HG02938 (cell line): ENCODE measurements at regions not wholly inside any gene's neighbourhood (a gene's known extent, or its start where the extent isn't known, plus 50 kb on each side); places are given as distances from the start of the nearest gene placed in this dataset.

ENCODE experiments used
- ATAC-seq: cut with Tn5 transposase; IDR thresholded peaks from one replicate; pipeline ENCODE4 v1.9.1; 2021; ENCODE audit warnings: mild to moderate bottlenecking, moderate library complexity; ENCODE audit not compliant: unreplicated experiment

DNA sequence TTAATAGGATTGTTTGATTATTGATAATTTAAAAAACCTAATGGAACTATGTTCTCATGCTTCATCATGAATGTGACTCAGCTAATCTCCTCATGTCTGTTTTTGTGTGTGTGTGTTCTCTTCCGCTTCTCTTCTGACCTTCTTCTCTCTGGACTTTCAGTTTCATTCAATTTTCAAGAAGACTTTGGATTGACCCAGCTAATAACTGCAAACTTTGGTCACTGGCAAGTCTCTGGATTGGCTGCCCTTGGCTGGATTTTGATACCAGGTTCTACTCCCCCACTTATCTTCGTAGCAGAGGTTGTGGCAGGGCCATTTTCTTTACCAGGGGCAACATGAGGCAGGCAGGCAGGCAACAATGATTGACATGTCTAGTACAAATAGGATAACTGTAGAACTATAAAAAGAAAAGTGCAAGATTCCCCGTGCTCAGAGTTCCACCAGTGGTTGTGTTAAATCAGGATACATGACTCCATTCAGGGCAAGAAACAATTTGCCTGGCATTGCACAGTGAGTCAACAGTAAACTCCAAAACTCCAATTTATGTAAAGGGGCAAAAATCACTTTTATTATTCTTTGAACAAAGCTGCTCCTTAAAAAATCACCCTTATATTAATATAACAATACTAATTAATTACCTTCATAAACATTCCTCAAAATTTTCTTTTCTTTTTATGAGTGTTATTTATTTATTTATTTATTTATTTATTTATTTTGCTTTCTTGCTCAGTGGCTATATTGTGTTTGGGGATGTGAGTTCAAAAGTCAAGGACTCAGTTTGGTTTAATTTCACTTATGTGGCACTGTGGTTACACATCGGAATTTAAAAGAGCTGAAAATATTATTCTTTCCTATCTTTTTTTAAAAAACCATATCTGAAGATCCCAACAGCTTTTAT is 167.6 kb downstream of the RND3 start:
- ATAC-seq: no peak

- no peak for ATAC-seq
Measured at GRCh38 chr2:150319085-150319484, 168.4 kb downstream of the RND3 start.

DNA sequence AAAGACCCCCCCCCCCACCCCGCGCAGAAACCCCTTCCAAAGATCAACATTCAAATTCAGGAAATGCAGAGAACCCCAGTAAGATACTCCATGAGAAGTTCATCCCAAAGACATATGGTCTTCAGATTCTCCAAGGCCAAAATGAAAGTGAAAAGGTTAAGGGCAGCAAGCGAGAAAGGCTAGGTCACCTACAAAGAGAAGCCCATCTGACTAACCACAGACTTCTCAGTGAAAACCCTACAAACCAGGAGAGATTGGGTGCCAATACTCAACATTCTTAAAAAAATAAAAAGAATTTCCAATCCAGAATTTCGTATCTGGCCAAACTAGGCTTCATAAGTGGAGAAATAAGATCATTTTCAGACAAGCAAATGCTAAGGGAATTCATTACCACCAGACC is 175.2 kb downstream of the RND3 start:
- ATAC-seq: no peak

DNA sequence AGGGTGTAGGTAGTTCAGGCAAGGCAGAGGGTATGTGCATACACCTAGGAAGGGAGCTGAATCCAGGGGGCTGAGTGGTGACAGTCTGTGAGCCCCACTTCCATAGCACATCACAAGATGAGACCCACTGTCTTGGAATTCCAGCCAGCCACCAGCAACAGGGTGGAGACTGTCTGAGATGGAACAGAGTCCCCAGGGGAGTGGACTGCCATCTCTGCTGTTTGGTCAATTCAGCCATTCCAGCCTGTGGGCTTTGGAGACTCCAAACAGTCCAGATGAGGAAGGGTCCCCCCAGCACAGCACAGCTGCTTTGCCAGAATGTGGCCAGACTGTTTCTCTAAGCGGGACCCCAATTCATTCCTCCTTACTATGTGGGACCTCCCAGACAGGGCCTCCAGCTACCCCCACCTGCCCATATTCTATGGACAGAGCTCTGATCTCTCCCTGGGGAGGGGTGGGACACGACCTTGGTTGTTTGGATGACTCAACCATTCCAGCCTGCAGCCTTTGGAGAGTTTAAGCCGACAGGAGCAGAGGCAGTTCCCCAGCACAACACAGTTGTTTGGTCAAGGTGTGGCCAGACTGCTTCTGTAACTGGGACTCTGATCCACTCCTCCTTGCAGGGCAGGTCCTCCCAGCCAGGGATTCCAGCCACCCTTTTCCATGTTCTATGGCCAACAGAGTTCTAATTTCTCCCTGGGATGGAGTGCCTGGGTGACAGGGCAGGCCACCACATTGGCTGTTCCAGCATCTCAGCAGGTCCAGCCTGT is 178.0 kb downstream of the RND3 start:
- ATAC-seq: no peak

DNA sequence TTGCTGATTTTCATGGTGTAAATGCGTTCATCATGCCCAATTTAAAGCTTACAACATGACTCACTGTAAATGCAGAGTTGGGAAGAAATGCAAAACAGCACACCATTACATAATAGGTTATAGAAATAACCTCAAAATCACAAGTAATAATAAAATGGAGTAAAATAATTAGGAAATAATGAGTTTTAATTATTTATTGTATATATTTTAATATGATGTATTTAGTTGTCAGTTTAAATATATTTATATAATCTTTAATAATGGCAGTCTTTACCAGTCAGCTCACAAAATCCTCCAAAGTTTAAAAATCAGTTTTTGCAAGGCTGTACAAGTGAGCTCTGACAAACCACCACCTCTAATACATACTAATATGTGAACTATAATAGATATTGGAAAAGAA is 180.2 kb downstream of the RND3 start:
- no peak for ATAC-seq

DNA sequence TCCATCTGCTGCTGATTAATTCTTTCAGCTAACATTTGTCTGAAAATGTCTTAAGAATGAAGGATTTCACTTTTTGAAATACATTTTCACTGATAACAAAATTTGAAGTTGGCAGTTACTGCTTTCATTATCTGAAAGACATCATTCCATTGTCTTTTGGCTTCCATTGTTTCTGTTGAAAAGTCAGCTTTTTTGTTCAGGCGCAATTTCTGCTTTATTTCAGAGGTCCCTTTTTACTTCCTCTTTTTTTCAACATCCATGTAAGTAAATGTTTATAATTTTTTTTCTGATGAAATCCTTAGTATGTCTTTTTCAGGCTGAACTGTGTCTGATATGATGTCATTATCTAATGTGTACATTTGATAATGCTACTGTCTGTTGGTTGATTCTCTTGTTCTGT is 184.2 kb downstream of the RND3 start:
- ATAC-seq: no peak

DNA sequence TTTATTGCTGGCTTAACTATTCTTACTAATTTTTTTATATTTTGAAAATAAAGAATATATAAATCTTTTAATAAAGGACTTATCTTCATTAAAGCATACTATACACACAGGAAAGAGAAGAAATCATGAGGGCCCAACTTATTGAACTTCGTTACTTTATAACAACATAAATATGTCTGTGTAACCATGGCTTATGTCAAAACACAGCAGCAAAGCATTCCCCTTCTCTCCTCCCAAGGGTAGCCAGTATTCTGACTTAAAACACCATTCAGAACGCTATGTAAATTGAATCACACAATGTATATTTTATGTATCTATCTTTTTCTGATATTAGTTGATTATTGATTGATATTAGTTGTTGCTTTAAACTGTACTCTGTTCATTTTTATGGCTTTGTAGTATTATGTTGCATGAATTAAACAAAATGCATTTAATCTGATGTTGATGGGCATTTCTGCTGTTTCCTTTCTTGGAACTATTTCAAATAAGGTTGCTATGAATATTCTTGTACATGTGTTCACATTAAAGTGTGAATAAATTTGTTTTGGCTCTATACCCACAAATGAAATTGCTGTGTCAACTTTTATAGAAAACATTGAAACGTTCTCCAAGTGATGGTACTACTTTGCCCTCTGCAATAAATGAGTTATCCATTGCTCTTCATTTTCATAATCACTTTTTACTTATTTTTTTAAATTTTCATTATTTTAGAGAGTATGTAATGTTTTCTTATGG is 188.7 kb downstream of the RND3 start:
- ATAC-seq: no peak

DNA sequence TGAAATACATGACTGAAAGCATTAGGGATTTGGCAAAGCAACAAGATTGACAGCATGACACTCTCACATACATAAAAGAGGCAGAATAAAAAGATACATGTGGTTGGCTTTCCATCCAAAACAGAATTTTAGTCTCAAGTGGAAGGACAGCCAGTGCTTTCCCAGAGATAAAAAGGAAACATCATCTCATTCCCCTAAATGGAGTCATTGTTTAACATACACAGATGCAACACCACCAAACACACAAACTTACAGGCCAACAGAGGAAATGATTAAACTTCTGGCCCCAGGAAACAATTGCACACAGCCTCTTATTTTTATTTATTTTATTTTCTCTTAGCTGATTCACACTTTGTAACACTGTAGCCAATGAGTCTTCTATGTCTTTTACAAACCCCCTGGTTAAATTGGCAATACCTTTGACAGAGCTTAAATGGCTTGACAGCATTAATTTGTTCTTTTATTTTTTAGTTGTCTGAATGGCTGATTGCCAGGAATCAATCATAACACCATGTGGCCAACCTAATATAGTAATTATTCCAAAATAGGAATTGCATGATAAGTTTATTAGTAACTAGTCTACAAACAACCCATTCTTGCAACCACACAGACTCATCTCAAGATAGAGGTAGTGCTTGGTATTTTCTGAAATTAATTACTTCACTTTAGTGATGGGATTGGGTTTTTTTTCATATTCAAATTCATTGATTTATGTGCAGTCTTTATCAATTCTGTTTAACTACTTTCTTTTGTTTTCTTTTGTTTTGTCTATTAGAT is 190.5 kb downstream of the RND3 start:
- ATAC-seq: no peak

DNA sequence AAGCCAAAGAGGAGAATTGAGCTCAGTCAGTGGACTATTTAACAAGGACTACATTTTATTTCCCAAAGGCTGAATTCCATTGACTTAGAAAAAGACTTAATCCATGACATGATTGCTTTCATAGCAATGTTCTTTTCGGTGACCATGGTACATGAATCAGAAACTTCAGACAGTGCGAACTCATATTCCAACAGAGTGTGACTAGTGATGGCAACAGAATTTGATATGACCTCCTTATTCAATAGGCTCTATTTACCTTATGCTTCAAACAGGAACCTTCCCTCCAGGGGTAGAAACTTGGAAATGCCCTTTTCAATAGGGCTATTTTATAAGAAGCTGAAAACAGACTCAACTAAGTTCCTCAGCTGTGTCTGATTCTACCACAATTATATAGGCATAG is 191.9 kb downstream of the RND3 start:
- ATAC-seq: no peak

GRCh38 chr2:150293771-150294170 is 193.7 kb downstream of the RND3 start:
- ATAC-seq: no peak

GRCh38 chr2:150292807-150293206 is 194.7 kb downstream of the RND3 start:
- no peak for ATAC-seq

GRCh38 chr2:150292192-150292591 is 195.3 kb downstream of the RND3 start:
- no peak for ATAC-seq

- ATAC-seq: no peak
Measured at GRCh38 chr2:150286730-150287362, 200.6 kb downstream of the RND3 start.

GRCh38 chr2:150284116-150284515 is 203.4 kb downstream of the RND3 start:
- no peak for ATAC-seq

DNA sequence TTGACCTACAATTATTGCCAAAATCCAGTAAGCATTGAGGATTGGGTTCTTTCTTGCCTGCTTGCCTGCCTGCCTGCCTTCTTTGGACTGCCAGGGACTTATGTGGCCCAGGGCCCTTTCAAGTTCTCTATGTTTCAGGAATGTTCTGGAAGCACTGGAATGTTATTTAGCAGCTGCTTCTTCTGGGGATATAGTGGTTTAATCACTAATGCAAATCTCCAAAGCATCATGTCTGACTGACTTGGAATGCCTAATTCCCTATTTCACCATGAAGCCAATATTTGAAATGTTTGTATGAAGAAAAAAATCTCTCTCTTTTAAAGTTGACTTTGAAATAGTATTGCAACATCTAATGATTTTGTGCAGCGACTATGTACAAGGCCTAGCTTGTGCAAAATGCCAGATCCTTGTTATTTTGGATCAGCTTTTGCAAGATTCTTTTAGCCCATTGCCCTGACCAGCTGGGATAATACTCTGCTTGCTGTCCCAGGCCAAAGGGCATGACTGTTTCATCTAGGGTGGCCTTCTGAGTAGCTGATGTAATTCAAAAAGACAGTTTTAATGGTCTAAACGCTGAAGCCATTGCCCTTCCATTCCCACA is 204.6 kb downstream of the RND3 start:
- no peak for ATAC-seq

DNA sequence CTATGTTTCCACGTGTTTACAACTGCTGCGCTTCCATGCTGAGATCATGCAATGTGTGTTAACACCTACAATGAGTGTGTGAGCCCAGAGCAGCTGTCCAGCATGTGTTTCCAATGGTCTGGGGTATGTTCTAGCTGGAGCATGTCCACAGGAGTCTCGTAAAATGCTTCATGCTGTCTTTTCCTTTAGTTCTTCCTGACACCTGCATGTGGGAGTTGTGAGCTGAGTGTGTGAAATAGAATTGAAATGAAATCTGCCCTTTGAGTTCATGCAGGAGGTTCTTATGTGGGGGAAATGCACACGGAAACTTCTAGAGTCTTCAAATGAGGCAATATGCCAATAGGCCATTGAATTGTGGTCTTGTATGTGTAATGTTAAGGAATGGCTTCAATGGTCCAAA is 205.1 kb downstream of the RND3 start:
- no peak for ATAC-seq

DNA sequence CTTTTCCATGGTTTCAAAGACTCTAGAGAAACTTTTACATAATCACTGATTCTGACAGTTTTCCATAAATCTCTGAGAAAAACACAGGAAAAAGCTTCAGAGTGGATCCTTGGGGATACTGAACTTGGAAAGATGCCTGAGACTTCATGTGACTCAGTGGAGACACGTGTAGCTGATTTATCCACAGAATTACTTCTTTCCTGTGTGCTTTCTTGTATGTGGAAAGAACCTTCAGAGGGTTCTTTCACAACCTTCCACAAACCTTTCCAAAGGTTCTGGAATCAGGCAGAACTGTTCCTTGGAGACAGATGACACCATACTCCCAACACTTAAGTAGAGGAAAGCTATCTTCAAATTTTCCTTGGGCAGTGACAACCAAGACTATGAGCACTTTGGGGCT is 207.2 kb downstream of the RND3 start:
- ATAC-seq: no peak

- no peak for ATAC-seq
Measured at GRCh38 chr2:150279686-150280085, 207.8 kb downstream of the RND3 start.

- ATAC-seq: no peak
Measured at GRCh38 chr2:150276737-150277136, 210.7 kb downstream of the RND3 start.

DNA sequence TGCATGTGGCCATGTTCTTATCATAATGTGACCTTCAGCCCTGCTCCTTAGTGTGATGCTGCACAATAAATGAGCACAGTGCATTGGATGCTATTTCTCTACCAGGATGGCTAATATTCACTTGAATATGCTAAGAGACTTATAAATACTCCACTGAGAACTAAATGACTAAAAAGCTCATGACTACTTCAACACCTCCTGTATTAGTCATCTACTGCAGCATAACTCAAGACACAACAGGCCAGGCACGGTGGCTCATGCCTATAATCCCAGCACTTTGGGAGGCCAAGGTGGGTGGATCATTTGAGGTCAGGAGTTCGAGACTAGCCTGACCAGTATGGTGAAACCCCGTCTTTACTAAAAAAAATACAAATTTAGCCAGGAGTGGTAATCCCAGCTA is 213.4 kb downstream of the RND3 start:
- no peak for ATAC-seq
